NB4 (cell line): ENCODE measurements at regions not wholly inside any gene's neighbourhood (a gene's known extent, or its start where the extent isn't known, plus 50 kb on each side); places are given as distances from the start of the nearest gene placed in this dataset.
"Not testable (repeated sequence)": the region's sequence is repeated elsewhere in the genome, so short reads cannot be mapped to it uniquely, and the experiment has no call there.

Experiments used
- MYC ChIP-seq: IDR thresholded peaks from 2 replicates; pipeline ENCODE4 v1.6.1; 2011; ENCODE audit warnings: low read depth, low read length
- POLR2A ChIP-seq: IDR thresholded peaks from 2 replicates; pipeline ENCODE4 v1.6.1; 2011; ENCODE audit warnings: mild to moderate bottlenecking; ENCODE audit not compliant: insufficient read length; ENCODE audit errors: extremely low read depth
- TF ChIP-seq, protein P1 (sequence below): IDR thresholded peaks from one replicate; pipeline ENCODE4 v1.5.1; 2012; ENCODE audit warnings: low read depth, low read length
- TF ChIP-seq, protein P2 (sequence below): IDR thresholded peaks from 2 replicates; pipeline ENCODE4 v1.6.1; 2011; ENCODE audit warnings: low read depth, low read length

DNA sequence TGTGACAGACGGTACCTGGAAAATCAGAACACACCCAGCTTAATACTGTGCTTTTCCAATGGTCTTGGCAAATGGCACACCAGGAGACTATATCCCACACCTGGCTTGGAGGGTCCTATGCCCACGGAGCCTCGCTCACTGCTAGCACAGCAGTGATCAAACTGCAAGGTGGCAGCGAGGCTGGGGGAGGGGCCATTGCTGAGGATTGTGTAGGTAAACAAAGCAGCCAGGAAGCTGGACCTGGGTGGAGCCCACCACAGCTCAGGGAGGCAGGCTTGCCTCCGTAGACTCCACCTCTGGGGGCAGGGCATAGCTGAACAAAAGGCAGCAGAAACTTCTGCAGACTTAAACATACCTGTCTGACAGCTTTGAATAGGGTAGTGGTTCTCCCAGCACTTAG is 498.0 kb downstream of the C12orf50 start:
- TF ChIP-seq, protein P1, sequence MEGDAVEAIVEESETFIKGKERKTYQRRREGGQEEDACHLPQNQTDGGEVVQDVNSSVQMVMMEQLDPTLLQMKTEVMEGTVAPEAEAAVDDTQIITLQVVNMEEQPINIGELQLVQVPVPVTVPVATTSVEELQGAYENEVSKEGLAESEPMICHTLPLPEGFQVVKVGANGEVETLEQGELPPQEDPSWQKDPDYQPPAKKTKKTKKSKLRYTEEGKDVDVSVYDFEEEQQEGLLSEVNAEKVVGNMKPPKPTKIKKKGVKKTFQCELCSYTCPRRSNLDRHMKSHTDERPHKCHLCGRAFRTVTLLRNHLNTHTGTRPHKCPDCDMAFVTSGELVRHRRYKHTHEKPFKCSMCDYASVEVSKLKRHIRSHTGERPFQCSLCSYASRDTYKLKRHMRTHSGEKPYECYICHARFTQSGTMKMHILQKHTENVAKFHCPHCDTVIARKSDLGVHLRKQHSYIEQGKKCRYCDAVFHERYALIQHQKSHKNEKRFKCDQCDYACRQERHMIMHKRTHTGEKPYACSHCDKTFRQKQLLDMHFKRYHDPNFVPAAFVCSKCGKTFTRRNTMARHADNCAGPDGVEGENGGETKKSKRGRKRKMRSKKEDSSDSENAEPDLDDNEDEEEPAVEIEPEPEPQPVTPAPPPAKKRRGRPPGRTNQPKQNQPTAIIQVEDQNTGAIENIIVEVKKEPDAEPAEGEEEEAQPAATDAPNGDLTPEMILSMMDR = not testable (repeated sequence)
- TF ChIP-seq POLR2A, MYC: not testable (repeated sequence)
- TF ChIP-seq, protein P2, sequence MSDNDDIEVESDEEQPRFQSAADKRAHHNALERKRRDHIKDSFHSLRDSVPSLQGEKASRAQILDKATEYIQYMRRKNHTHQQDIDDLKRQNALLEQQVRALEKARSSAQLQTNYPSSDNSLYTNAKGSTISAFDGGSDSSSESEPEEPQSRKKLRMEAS = not testable (repeated sequence)
